GM18951 (cell line): ENCODE measurements at regions not wholly inside any gene's neighbourhood (a gene's known extent, or its start where the extent isn't known, plus 50 kb on each side); places are given as distances from the start of the nearest gene placed in this dataset.

ENCODE experiments used
- POLR2A ChIP-seq: IDR thresholded peaks from 4 replicates; pipeline ENCODE4 v1.6.1; 2011; ENCODE audit warnings: mild to moderate bottlenecking; ENCODE audit not compliant: insufficient read length, insufficient read depth; ENCODE audit errors: extremely low read depth
- in situ Hi-C: fragments of 300-500 bp; cut with MboI; formaldehyde crosslinking; loops from one replicate; pipeline ENCODE4 v1.12.0; 2022; ENCODE audit warnings: low sequenced_read_pairs, mixed read lengths, inconsistent platforms; ENCODE audit not compliant: unreplicated experiment

- TF ChIP-seq POLR2A: no peak
- in situ Hi-C loops: no loop called here
These were observed 972.0 kb upstream of the TENM3 start for GRCh38 chr4:181271116-181271640.

- in situ Hi-C loops: no loop called here
- TF ChIP-seq POLR2A: no peak
These were observed 970.8 kb upstream of the TENM3 start for GRCh38 chr4:181272422-181272821.

GRCh38 chr4:181278941-181279340, 964.3 kb upstream of the TENM3 start:
- in situ Hi-C loops: no loop called here
- TF ChIP-seq POLR2A: no peak

DNA sequence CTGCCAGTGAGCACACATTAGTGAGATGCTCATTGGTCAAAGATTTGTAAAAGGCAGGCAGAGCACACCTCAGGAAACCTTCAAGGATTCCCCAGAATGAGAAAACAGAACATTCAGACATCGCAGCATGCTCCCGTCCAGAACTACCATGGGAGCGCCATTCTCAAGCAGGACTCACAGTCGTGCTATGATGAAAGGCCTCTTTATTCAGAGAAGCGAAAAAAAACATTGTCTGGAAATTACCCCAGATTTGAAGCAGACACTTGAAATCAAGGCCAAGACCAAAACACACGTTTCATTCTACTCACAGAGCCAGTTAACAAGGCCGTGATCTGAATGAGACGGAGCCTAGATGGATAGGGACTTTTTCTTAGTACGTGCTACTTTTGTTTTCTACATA, 961.8 kb upstream of the TENM3 start:
- no peak for TF ChIP-seq POLR2A
- in situ Hi-C loops: no loop called here

DNA sequence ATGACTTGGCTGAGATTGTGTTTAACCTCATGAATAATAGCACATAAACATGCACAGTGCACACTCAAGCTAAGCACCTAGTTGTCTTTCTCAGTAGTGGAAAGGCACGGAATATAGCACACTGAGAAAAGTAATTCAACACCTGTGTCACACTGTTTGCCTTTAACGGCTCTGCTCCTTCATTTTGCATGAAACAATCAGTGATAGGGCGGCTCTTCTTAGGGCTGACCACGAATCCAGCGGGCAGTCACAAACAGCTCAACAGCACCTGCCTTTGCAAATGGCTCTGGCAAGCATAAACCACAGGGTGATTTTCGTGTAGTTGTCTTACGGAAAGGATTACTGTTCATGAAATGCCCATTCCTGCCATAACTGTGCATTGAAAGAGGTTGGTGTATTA, 954.0 kb upstream of the TENM3 start:
- TF ChIP-seq POLR2A: no peak
- in situ Hi-C loops: no loop called here

DNA sequence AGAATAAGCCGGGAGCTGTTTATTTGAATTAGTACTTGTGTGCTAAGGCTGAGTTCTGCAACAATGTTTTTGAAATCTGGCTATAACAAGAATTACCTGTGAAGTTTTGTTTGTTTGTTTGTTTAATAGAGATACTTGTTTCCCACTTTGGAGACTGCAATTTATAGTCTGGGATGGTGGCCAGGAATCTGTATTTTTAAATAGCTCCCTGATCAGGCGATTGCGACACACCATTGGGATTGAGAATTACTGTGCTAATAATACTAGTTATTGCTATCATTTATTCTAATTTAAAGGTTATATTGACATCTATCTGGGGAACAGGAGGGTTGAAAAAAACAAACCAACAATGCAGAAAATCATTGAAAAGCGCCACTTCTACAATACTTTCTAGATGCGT, 951.6 kb upstream of the TENM3 start:
- in situ Hi-C loops: no loop called here
- no peak for TF ChIP-seq POLR2A

- in situ Hi-C loops: no loop called here
- no peak for TF ChIP-seq POLR2A
These were observed 950.2 kb upstream of the TENM3 start for GRCh38 chr4:181293014-181293413.

DNA sequence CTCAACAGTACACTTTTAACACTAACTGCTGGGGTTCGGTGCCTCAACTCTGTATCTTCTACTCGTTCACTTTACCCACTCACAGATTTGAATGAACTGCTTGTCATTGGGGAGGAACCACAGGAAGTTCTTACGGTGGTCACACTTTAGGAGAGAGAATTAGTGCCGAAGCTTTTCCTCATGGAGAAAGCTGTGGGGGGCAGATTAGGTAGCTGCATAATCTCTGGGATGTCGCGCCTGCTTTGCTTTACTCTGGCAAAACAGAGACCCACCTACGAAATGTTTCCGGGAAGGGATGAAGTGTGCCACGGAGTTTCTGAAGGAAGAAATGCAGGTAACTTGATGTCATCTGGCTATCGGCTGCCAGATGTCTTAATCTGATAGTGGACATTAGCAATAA, 949.7 kb upstream of the TENM3 start:
- in situ Hi-C loops: no loop called here
- no peak for TF ChIP-seq POLR2A

- in situ Hi-C loops: no loop called here
- TF ChIP-seq POLR2A: no peak
These were observed 948.8 kb upstream of the TENM3 start for GRCh38 chr4:181294421-181294820.

- in situ Hi-C loops: no loop called here
- TF ChIP-seq POLR2A: no peak
These were observed 941.2 kb upstream of the TENM3 start for GRCh38 chr4:181301735-181302710.

- no peak for TF ChIP-seq POLR2A
- in situ Hi-C loops: no loop called here
These were observed 935.4 kb upstream of the TENM3 start for GRCh38 chr4:181307824-181308223.

GRCh38 chr4:181308476-181309312, 934.5 kb upstream of the TENM3 start:
- TF ChIP-seq POLR2A: no peak
- in situ Hi-C loops: no loop called here

DNA sequence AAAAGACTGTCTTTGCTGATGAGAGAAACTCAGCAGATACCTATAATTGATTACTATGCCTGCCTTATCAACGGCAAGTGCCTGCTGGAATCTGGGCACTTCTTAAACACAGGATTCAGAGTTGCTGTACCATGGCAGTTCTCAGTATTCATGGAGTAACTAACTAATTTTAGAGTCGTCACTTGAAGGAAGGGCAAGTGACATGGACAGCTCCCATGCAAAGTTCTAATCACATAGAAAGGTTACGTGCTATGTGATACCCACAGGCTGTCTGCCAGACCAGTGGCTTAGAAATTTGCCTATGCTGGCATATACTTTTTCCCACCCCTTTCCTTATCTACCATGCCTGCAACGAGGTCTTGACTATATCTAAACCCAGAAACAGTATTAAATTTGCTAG, 931.1 kb upstream of the TENM3 start:
- in situ Hi-C loops: no loop called here
- no peak for TF ChIP-seq POLR2A
